Psoas muscle (tissue), 7 donors: ENCODE measurements at regions not wholly inside any gene's neighbourhood (a gene's known extent, or its start where the extent isn't known, plus 50 kb on each side); places are given as distances from the start of the nearest gene placed in this dataset.

ENCODE experiments used
- ATAC-seq, 4 donors: fragments of 200-7000 bp; cut with Tn5 transposase; one replicate each; pipeline ENCODE4 v1.9.1; 2020; ENCODE audit warnings: moderate library complexity in 3 of 4, mild to moderate bottlenecking in 2 of 4
- DNase-seq, 2 donors: peaks; one replicate each; pipeline ENCODE4 v3.0.0-alpha.2; 2020
- H3K27ac ChIP-seq: fragments of 200-600 bp; one replicate; pipeline ENCODE4 v1.8.0; 2022
- H3K27me3 ChIP-seq, 3 donors: fragments of 200-600 bp in 1 of 3; one replicate each; pipeline versions ENCODE4 v1.6.1 to v1.8.0; 2013 to 2022; ENCODE audit warnings: low read length in 2 of 3, mild to moderate bottlenecking in 2 of 3, moderate library complexity in 1 of 3; ENCODE audit not compliant: insufficient read depth in 3 of 3
- H3K36me3 ChIP-seq, 2 donors: fragments of 200-600 bp in 1 of 2; one replicate each; pipeline versions ENCODE4 v1.6.1 to v1.8.0; 2013 to 2022; ENCODE audit warnings: low read depth in 1 of 2, mild to moderate bottlenecking in 1 of 2, moderate library complexity in 1 of 2; ENCODE audit not compliant: insufficient read depth in 1 of 2
- H3K4me1 ChIP-seq: fragments of 200-600 bp; one replicate; pipeline ENCODE4 v1.8.0; 2022
- H3K4me3 ChIP-seq: fragments of 200-600 bp; one replicate; pipeline ENCODE4 v1.8.0; 2022; ENCODE audit warnings: mild to moderate bottlenecking
- H3K9me3 ChIP-seq: fragments of 200-600 bp; one replicate; pipeline ENCODE4 v1.8.0; 2022
- WGBS, 3 donors: extraction: QIAGEN DNeasy Blood & Tissue Kit; methylation state at CpG; one replicate each; pipeline versions ENCODE4 v1.1.6 to v1.1.7; 2013; 5-methylcytosine and 5-hydroxymethylcytosine counted together
- intact Hi-C, 2 donors: fragments of 100-400 bp; cut with DNase I; formaldehyde crosslinking; loops; one replicate each; pipeline versions ENCODE4 v1.11.0 to v1.14.2; 2022
- TF ChIP-seq, protein P1 (sequence below): fragments of 200-600 bp; IDR thresholded peaks from one replicate; pipeline ENCODE4 v1.8.0; 2022; ENCODE audit warnings: antibody characterized with exemption
- donor health status: healthy with polysubstance abuse.
- donor health status: DM: no; HTN: no; CAD: no; lungs with moderate emphysema.
- donor health status: Bipolar disorder and iron deficiency.
- donor health status: healthy.
- donor health status: DM: yes; HTN: yes; CAD: no.
- donor health status: DM: no; HTN: no; CAD: no.
- donor health status: DM: yes; HTN: yes; CAD: no.

GRCh38 chr14:84546236-84546635 lies 983.7 kb upstream of the FLRT2 start:
- Histone ChIP-seq H3K27me3 (no peaks in the 10 kb centered on the region), H3K36me3 (no peaks in the 10 kb centered on the region), H3K27ac (no peak overlapping the region), H3K9me3 (no peaks in the 10 kb centered on the region), H3K4me1 (no peaks in the 10 kb centered on the region), H3K4me3 (no peak overlapping the region)
- TF ChIP-seq, protein P1, sequence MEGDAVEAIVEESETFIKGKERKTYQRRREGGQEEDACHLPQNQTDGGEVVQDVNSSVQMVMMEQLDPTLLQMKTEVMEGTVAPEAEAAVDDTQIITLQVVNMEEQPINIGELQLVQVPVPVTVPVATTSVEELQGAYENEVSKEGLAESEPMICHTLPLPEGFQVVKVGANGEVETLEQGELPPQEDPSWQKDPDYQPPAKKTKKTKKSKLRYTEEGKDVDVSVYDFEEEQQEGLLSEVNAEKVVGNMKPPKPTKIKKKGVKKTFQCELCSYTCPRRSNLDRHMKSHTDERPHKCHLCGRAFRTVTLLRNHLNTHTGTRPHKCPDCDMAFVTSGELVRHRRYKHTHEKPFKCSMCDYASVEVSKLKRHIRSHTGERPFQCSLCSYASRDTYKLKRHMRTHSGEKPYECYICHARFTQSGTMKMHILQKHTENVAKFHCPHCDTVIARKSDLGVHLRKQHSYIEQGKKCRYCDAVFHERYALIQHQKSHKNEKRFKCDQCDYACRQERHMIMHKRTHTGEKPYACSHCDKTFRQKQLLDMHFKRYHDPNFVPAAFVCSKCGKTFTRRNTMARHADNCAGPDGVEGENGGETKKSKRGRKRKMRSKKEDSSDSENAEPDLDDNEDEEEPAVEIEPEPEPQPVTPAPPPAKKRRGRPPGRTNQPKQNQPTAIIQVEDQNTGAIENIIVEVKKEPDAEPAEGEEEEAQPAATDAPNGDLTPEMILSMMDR = no peak
- no peak for DNase-seq
- WGBS, 3 donors = 65 to 68% (median 66%) methylated on average over 2 of the region's 2 CpGs
- ATAC-seq = no peak
- intact Hi-C loops = no loop called here

DNA sequence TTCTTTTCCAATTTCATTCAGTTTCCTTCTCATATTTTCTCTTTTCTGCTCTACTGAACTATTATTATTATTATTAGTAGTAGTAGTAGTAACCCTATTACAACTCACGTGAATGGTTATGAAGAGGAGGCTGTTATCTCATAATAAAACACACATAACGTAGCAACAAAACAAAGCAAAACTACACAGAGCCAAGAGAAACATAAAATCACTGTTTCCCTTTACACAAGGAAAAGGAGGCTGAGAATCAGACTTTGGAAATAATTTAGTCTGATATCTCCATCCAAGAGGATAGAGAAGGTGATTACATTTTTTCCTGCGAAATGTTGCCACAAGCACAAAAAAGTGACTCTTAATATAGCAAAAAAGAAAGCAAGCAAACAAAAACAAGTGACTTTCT lies 975.8 kb upstream of the FLRT2 start:
- intact Hi-C loops = no loop called here
- 78 to 87% (median 83%) methylated on average over 3 of the region's 3 CpGs for WGBS, 3 donors
- no peaks in the 10 kb centered on the region for H3K9me3 ChIP-seq
- H3K36me3 ChIP-seq = no peaks in the 10 kb centered on the region
- H3K4me1 ChIP-seq = no peaks in the 10 kb centered on the region
- no peak overlapping the region for H3K27ac ChIP-seq
- ATAC-seq (no peak), DNase-seq (no peak)
- H3K27me3 ChIP-seq = no peaks in the 10 kb centered on the region
- TF ChIP-seq, protein P1 = no peak
- H3K4me3 ChIP-seq = no peak overlapping the region

- H3K4me3 ChIP-seq = no peak overlapping the region
- 55 to 60% (median 58%) methylated on average over 2 of the region's 2 CpGs for WGBS, 3 donors
- H3K9me3 ChIP-seq = no peaks in the 10 kb centered on the region
- DNase-seq = no peak
- H3K27ac ChIP-seq = no peak overlapping the region
- TF ChIP-seq, protein P1 = no peak
- intact Hi-C loops = no loop called here
- no peaks in the 10 kb centered on the region for H3K36me3 ChIP-seq
- no peak for ATAC-seq
- no peaks in the 10 kb centered on the region for H3K4me1 ChIP-seq
- H3K27me3 ChIP-seq = no peaks in the 10 kb centered on the region
These were observed 974.5 kb upstream of the FLRT2 start for GRCh38 chr14:84555493-84555892.

DNA sequence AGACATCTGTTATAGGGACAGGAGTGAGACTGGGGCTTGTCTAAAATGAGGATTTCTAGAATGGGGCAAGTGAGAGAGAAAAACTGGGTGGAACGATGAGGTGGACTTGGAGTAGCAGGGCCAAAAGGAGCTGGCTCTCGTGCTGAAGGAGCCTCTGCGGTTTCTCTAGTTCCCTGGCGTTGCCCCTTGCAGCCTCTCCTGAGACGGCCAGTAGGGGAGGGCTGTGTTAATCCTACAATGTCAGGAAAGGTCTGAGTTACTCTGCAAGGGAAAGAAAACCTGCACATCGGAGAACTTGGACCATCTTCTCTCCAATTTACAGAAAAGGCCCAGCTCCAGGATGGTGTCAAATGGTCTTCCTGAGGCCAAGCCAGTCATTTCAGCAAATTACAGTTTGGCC lies 963.8 kb upstream of the FLRT2 start:
- ATAC-seq = no peak
- no peak overlapping the region for H3K27ac ChIP-seq
- H3K4me3 ChIP-seq = no peak overlapping the region
- DNase-seq = no peak
- WGBS, 3 donors = 79 to 87% (median 86%) methylated on average over 6 of the region's 6 CpGs
- intact Hi-C loops = no loop called here
- H3K9me3 ChIP-seq = no peaks in the 10 kb centered on the region
- H3K27me3 ChIP-seq = no peaks in the 10 kb centered on the region
- H3K4me1 ChIP-seq = no peaks in the 10 kb centered on the region
- TF ChIP-seq, protein P1 = no peak
- H3K36me3 ChIP-seq = no peaks in the 10 kb centered on the region

GRCh38 chr14:84575681-84576080 lies 954.3 kb upstream of the FLRT2 start:
- Histone ChIP-seq H3K36me3 (no peaks in the 10 kb centered on the region), H3K4me1 (no peaks in the 10 kb centered on the region), H3K27me3 (no peaks in the 10 kb centered on the region), H3K9me3 (no peaks in the 10 kb centered on the region), H3K27ac (no peak overlapping the region), H3K4me3 (no peak overlapping the region)
- TF ChIP-seq, protein P1 = no peak
- DNase-seq (no peak), ATAC-seq (no peak)
- intact Hi-C loops = no loop called here
